ENCODE measurements at regions not wholly inside any gene's neighbourhood (a gene's known extent, or its start where the extent isn't known, plus 50 kb on each side); places are given as distances from the start of the nearest gene placed in this dataset.

- DNase-seq (ENCODE audit: low read depth, low spot score): no peak
Observed at GRCh38 chr1:222105861-222106260, 364.0 kb upstream of the DUSP10 start.

GRCh38 chr1:222105393-222105737 lies 363.5 kb upstream of the DUSP10 start:
- DNase-seq (ENCODE audit: low read depth, low spot score): no peak

- no peak for DNase-seq (ENCODE audit: low read depth, low spot score)
Observed at GRCh38 chr1:222104694-222105392, 363.0 kb upstream of the DUSP10 start.

- DNase-seq (ENCODE audit: low read depth, low spot score): no peak
Observed at GRCh38 chr1:222104097-222104496, 362.2 kb upstream of the DUSP10 start.

GRCh38 chr1:222099746-222100145 lies 357.9 kb upstream of the DUSP10 start:
- no peak for DNase-seq (ENCODE audit: low read depth, low spot score)

GRCh38 chr1:222098404-222098803 lies 356.5 kb upstream of the DUSP10 start:
- DNase-seq (ENCODE audit: low read depth, low spot score): no peak

GRCh38 chr1:222097588-222097987 lies 355.7 kb upstream of the DUSP10 start:
- DNase-seq (ENCODE audit: low read depth, low spot score): no peak

- no peak for DNase-seq (ENCODE audit: low read depth, low spot score)
Observed at GRCh38 chr1:222096883-222097282, 355.0 kb upstream of the DUSP10 start.

- no peak for DNase-seq (ENCODE audit: low read depth, low spot score)
Observed at GRCh38 chr1:222096476-222096772, 354.5 kb upstream of the DUSP10 start.

- DNase-seq (ENCODE audit: low read depth, low spot score): no peak
Observed at GRCh38 chr1:222095606-222096475, 354.0 kb upstream of the DUSP10 start.

GRCh38 chr1:222093518-222093917 lies 351.6 kb upstream of the DUSP10 start:
- no peak for DNase-seq (ENCODE audit: low read depth, low spot score)

GRCh38 chr1:222090103-222090502 lies 348.2 kb upstream of the DUSP10 start:
- no peak for DNase-seq (ENCODE audit: low read depth, low spot score)

- no peak for DNase-seq (ENCODE audit: low read depth, low spot score)
Observed at GRCh38 chr1:222087221-222087920, 345.5 kb upstream of the DUSP10 start.

- DNase-seq (ENCODE audit: low read depth, low spot score): no peak
Observed at GRCh38 chr1:222084996-222085395, 343.1 kb upstream of the DUSP10 start.

- no peak for DNase-seq (ENCODE audit: low read depth, low spot score)
Observed at GRCh38 chr1:222084048-222084447, 342.2 kb upstream of the DUSP10 start.

GRCh38 chr1:222081859-222082258 lies 340.0 kb upstream of the DUSP10 start:
- no peak for DNase-seq (ENCODE audit: low read depth, low spot score)

GRCh38 chr1:222079566-222079965 lies 337.7 kb upstream of the DUSP10 start:
- DNase-seq (ENCODE audit: low read depth, low spot score): no peak

GRCh38 chr1:222077206-222077605 lies 335.3 kb upstream of the DUSP10 start:
- no peak for DNase-seq (ENCODE audit: low read depth, low spot score)

GRCh38 chr1:222074317-222074716 lies 332.4 kb upstream of the DUSP10 start:
- DNase-seq (ENCODE audit: low read depth, low spot score): no peak

- peak; percentile 56 for DNase-seq (ENCODE audit: low read depth, low spot score)
Observed at GRCh38 chr1:222073307-222073995, 331.6 kb upstream of the DUSP10 start.

- DNase-seq (ENCODE audit: low read depth, low spot score): peak; percentile 78
Observed at GRCh38 chr1:222071387-222071786, 329.5 kb upstream of the DUSP10 start.

- DNase-seq (ENCODE audit: low read depth, low spot score): no peak
Observed at GRCh38 chr1:222068937-222069336, 327.0 kb upstream of the DUSP10 start.

Measured in astrocyte of the hippocampus (primary cell).